ENCODE measurements at regions not wholly inside any gene's neighbourhood (a gene's known extent, or its start where the extent isn't known, plus 50 kb on each side); places are given as distances from the start of the nearest gene placed in this dataset.

DNA sequence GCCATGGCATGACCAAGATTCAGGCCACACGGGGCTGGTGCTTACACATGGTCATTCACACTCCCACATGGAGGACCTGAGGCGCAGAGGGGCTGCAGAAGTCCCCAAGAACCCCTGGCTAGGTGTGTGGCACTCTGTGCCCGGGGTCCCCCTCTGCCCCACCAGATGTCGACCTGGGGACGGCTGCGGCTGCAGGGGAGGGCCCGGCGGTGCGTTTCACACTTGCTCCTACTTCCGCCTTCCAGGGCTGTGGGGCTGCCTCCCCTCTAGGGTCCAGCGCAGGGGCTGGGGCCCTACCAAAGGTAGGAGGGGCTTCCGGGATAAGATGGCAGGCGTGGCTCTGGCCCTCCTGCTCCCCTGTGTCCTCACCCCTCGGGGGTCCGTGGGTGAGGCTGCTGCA is 81.1 kb upstream of the SLCO4A1 start:
- ChIA-PET CTCF (no interaction called here), POLR2A (no interaction called here)
- intact Hi-C loops (cut with DNase I, micrococcal nuclease) = no loop called here
- Histone ChIP-seq H3K27ac (ENCODE audit: low read depth in 1 of 2, low read length in 2 of 2) (no peak overlapping the region), H3K36me3 (ENCODE audit: insufficient read depth, low read length) (no peaks in the 10 kb centered on the region), H3K9me3 (ENCODE audit: control insufficient read depth in 1 of 2, insufficient read depth in 1 of 2, low read length in 2 of 2) (peaks cover 0 to 7% of the 10 kb centered on the region in 2 experiments), H3K4me3 (ENCODE audit: low read length) (no peak overlapping the region), H3K27me3 (ENCODE audit: control insufficient read depth in 1 of 2, insufficient read depth in 2 of 2, low read length in 2 of 2) (peaks cover 10 to 19% of the 10 kb centered on the region in 2 experiments), H3K4me1 (ENCODE audit: insufficient read depth, low read length) (no peaks in the 10 kb centered on the region)
- H3K27ac Mint-ChIP-seq = no peak overlapping the region
- no peak overlapping the region for H3K4me3 Mint-ChIP-seq
- TF ChIP-seq, protein P1, sequence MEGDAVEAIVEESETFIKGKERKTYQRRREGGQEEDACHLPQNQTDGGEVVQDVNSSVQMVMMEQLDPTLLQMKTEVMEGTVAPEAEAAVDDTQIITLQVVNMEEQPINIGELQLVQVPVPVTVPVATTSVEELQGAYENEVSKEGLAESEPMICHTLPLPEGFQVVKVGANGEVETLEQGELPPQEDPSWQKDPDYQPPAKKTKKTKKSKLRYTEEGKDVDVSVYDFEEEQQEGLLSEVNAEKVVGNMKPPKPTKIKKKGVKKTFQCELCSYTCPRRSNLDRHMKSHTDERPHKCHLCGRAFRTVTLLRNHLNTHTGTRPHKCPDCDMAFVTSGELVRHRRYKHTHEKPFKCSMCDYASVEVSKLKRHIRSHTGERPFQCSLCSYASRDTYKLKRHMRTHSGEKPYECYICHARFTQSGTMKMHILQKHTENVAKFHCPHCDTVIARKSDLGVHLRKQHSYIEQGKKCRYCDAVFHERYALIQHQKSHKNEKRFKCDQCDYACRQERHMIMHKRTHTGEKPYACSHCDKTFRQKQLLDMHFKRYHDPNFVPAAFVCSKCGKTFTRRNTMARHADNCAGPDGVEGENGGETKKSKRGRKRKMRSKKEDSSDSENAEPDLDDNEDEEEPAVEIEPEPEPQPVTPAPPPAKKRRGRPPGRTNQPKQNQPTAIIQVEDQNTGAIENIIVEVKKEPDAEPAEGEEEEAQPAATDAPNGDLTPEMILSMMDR (IDR thresholded peaks at IDR 0.05) = no peak
- DNase-seq (no peak), ATAC-seq (ENCODE audit: poor library complexity) (no peak)
- H3K36me3 Mint-ChIP-seq (ENCODE audit: low read depth) = no peaks in the 10 kb centered on the region
- no peaks in the 10 kb centered on the region for H3K9me3 Mint-ChIP-seq
- H3K4me1 Mint-ChIP-seq (ENCODE audit: low read depth) = no peaks in the 10 kb centered on the region
- peaks cover 41% of the 10 kb centered on the region for H3K27me3 Mint-ChIP-seq

DNA sequence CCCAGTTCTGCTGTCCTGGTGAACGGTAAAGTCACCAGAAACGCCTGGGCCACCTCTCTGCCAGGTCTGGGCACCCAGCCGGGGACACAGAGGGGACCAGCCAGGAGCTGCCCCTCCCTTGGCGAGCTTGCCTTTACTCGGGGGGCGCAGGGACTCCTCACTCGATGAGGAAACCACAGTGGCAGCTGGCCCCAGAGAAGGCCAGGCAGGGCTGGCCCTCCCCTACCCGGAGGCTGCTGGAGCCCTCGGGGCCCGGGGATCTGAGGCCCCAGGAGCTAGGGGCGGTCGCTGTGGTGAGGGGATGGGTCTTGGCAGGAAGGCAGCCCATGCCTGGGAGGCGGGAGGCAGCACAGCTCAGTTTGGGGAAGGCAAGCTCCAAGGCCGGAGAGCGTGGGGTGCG is 80.4 kb upstream of the SLCO4A1 start:
- Histone ChIP-seq H3K36me3 (ENCODE audit: insufficient read depth, low read length) (no peaks in the 10 kb centered on the region), H3K9me3 (ENCODE audit: control insufficient read depth in 1 of 2, insufficient read depth in 1 of 2, low read length in 2 of 2) (peaks cover 0 to under 1% of the 10 kb centered on the region in 2 experiments), H3K27ac (ENCODE audit: low read depth in 1 of 2, low read length in 2 of 2) (no peak overlapping the region), H3K4me3 (ENCODE audit: low read length) (no peak overlapping the region), H3K4me1 (ENCODE audit: insufficient read depth, low read length) (no peaks in the 10 kb centered on the region), H3K27me3 (ENCODE audit: control insufficient read depth in 1 of 2, insufficient read depth in 2 of 2, low read length in 2 of 2) (peaks cover 10 to 12% of the 10 kb centered on the region in 2 experiments)
- Mint-ChIP-seq H3K27ac (no peak overlapping the region), H3K27me3 (peaks cover 37% of the 10 kb centered on the region), H3K9me3 (no peaks in the 10 kb centered on the region), H3K4me1 (ENCODE audit: low read depth) (no peaks in the 10 kb centered on the region), H3K4me3 (no peak overlapping the region), H3K36me3 (ENCODE audit: low read depth) (no peaks in the 10 kb centered on the region)
- POLR2A ChIA-PET = no interaction called here
- CTCF ChIA-PET = no interaction called here
- TF ChIP-seq, protein P1 (IDR thresholded peaks at IDR 0.05) = no peak
- intact Hi-C loops (cut with DNase I, micrococcal nuclease) = no loop called here
- DNase-seq (no peak), ATAC-seq (ENCODE audit: poor library complexity) (no peak)

DNA sequence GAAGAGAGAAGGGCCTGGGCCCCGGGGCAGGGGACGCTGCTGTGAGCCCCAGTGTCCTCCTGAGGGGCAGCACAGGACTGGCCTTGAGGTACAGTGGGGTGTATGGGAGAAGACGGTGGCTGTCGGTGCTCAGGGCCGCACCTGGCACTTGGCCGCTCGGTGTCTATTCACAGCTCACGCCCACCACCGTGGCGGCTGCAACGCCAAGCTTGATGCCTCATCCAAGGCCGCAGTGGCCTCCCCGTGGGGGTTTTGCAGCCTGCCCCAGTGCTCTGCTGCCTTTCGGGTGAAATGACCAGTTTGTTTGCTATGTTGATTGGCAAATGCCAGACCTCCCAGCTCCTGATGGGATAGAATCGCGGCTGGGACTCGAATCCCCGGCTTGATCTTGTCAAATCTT is 79.5 kb upstream of the SLCO4A1 start:
- no peaks in the 10 kb centered on the region for H3K9me3 ChIP-seq (ENCODE audit: control insufficient read depth in 1 of 2, insufficient read depth in 1 of 2, low read length in 2 of 2)
- TF ChIP-seq, protein P1 (IDR thresholded peaks at IDR 0.05) = no peak
- Mint-ChIP-seq H3K36me3 (ENCODE audit: low read depth) (no peaks in the 10 kb centered on the region), H3K27me3 (peaks cover 33% of the 10 kb centered on the region), H3K4me1 (ENCODE audit: low read depth) (no peaks in the 10 kb centered on the region), H3K27ac (no peak overlapping the region), H3K9me3 (no peaks in the 10 kb centered on the region), H3K4me3 (no peak overlapping the region)
- no peaks in the 10 kb centered on the region for H3K36me3 ChIP-seq (ENCODE audit: insufficient read depth, low read length)
- H3K27ac ChIP-seq (ENCODE audit: low read depth in 1 of 2, low read length in 2 of 2) = no peak overlapping the region
- no peak overlapping the region for H3K4me3 ChIP-seq (ENCODE audit: low read length)
- peaks cover 10 to 12% of the 10 kb centered on the region in 2 experiments for H3K27me3 ChIP-seq (ENCODE audit: control insufficient read depth in 1 of 2, insufficient read depth in 2 of 2, low read length in 2 of 2)
- no peak for ATAC-seq (ENCODE audit: poor library complexity)
- H3K4me1 ChIP-seq (ENCODE audit: insufficient read depth, low read length) = no peaks in the 10 kb centered on the region
- no peak for DNase-seq
- ChIA-PET POLR2A (no interaction called here), CTCF (no interaction called here)
- intact Hi-C loops (cut with DNase I, micrococcal nuclease) = no loop called here
